WTC11 (cell line): ENCODE measurements at regions not wholly inside any gene's neighbourhood (a gene's known extent, or its start where the extent isn't known, plus 50 kb on each side); places are given as distances from the start of the nearest gene placed in this dataset.

Source experiments
- ATAC-seq: fragments of 200-7000 bp; cut with Tn5 transposase; 2 replicates; pipeline ENCODE4 v1.10.0; 2021; ENCODE audit warnings: mild to moderate bottlenecking, moderate library complexity
- CTCF ChIA-PET: fragments of 300-600 bp; sonication (Branson Sonifier 250); formaldehyde crosslinking; loops from one replicate; lab custom pipeline; 2021; ENCODE audit warnings: antibody characterized with exemption; lab: Charles Lee
- POLR2A ChIA-PET: fragments of 350-600 bp; sonication (Branson Sonifier 250); formaldehyde crosslinking; loops from one replicate; lab custom pipeline; 2021; ENCODE audit warnings: antibody characterized with exemption; lab: Charles Lee
- DNase-seq: peaks from one replicate; pipeline ENCODE4 v3.0.0; 2021; ENCODE audit warnings: low spot score
- H3K27ac Mint-ChIP-seq: 2 replicates; pipeline ENCODE4 v1.8.0; 2021; ENCODE audit warnings: mixed read lengths
- H3K27me3 Mint-ChIP-seq: 2 replicates; pipeline ENCODE4 v1.8.0; 2021; ENCODE audit warnings: low read depth, mild to moderate bottlenecking, moderate library complexity, mixed read lengths
- H3K36me3 Mint-ChIP-seq: 2 replicates; pipeline ENCODE4 v1.8.0; 2021; ENCODE audit warnings: mixed read lengths
- H3K4me1 Mint-ChIP-seq: 2 replicates; pipeline ENCODE4 v1.8.0; 2022; ENCODE audit warnings: mixed read lengths
- H3K4me3 Mint-ChIP-seq: 2 replicates; pipeline ENCODE4 v1.8.0; 2021; ENCODE audit warnings: mild to moderate bottlenecking, moderate library complexity, mixed read lengths
- H3K9me3 Mint-ChIP-seq: 2 replicates; pipeline ENCODE4 v1.8.0; 2021; ENCODE audit warnings: mixed read lengths
- AR ChIP-seq: fragments of 250-450 bp; sonication (Bioruptor Pico); IDR thresholded peaks from 2 replicates; pipeline ENCODE4 v1.9.0; 2021; ENCODE audit warnings: mild to moderate bottlenecking
- CBFB ChIP-seq: sonication (generic); formaldehyde crosslinking; IDR thresholded peaks from 2 replicates; pipeline ENCODE4 v1.8.1; 2022; ENCODE audit warnings: mild to moderate bottlenecking, low read depth, missing genetic modification reagents
- E2F1 ChIP-seq: sonication (generic); formaldehyde crosslinking; IDR thresholded peaks from 2 replicates; pipeline ENCODE4 v1.8.0; 2022; ENCODE audit warnings: mild to moderate bottlenecking, missing genetic modification reagents
- E2F5 ChIP-seq: sonication (generic); formaldehyde crosslinking; IDR thresholded peaks from 2 replicates; pipeline ENCODE4 v1.8.1; 2022; ENCODE audit warnings: mild to moderate bottlenecking, moderate library complexity, missing genetic modification reagents
- EMX1 ChIP-seq: fragments of 250-450 bp; sonication (Bioruptor Pico); IDR thresholded peaks from 2 replicates; pipeline ENCODE4 v1.8.0; 2021; ENCODE audit warnings: mild to moderate bottlenecking
- ETV6 ChIP-seq: sonication (generic); formaldehyde crosslinking; IDR thresholded peaks from 2 replicates; pipeline ENCODE4 v1.8.1; 2022; ENCODE audit warnings: mild to moderate bottlenecking, missing genetic modification reagents
- IRF2 ChIP-seq: sonication (generic); formaldehyde crosslinking; IDR thresholded peaks from 2 replicates; pipeline ENCODE4 v1.8.0; 2022; ENCODE audit warnings: low read depth, missing genetic modification reagents, borderline replicate concordance
- MXD4 ChIP-seq: fragments of 250-450 bp; sonication (Bioruptor Pico); IDR thresholded peaks from 2 replicates; pipeline ENCODE4 v1.8.0; 2021; ENCODE audit warnings: mild to moderate bottlenecking, moderate library complexity, borderline replicate concordance
- NR3C1 ChIP-seq: sonication (generic); formaldehyde crosslinking; conservative IDR thresholded peaks from 2 replicates; pipeline ENCODE4 v1.8.1; 2023; ENCODE audit warnings: low read depth, mild to moderate bottlenecking, missing genetic modification reagents
- SMAD4 ChIP-seq: sonication (generic); formaldehyde crosslinking; IDR thresholded peaks from 2 replicates; pipeline ENCODE4 v1.8.0; 2022; ENCODE audit warnings: mild to moderate bottlenecking, missing genetic modification reagents
- TP53 ChIP-seq: sonication (generic); formaldehyde crosslinking; IDR thresholded peaks from 2 replicates; pipeline ENCODE4 v1.8.1; 2023; ENCODE audit warnings: mild to moderate bottlenecking, missing genetic modification reagents
- USF2 ChIP-seq: sonication (generic); formaldehyde crosslinking; IDR thresholded peaks from 2 replicates; pipeline ENCODE4 v1.8.1; 2023; ENCODE audit warnings: mild to moderate bottlenecking, missing genetic modification reagents, moderate library complexity
- ZNF219 ChIP-seq: sonication (generic); formaldehyde crosslinking; IDR thresholded peaks from 2 replicates; pipeline ENCODE4 v1.8.0; 2023; ENCODE audit warnings: missing genetic modification reagents, mild to moderate bottlenecking, borderline replicate concordance
- ZNF317 ChIP-seq: sonication (generic); formaldehyde crosslinking; IDR thresholded peaks from 2 replicates; pipeline ENCODE4 v1.8.1; 2023; ENCODE audit warnings: low read depth, mild to moderate bottlenecking, moderate library complexity, missing genetic modification reagents, borderline replicate concordance
- ZNF396 ChIP-seq: fragments of 250-450 bp; sonication (Bioruptor Pico); IDR thresholded peaks from 2 replicates; pipeline ENCODE4 v1.8.0; 2021; ENCODE audit warnings: mild to moderate bottlenecking, moderate library complexity, borderline replicate concordance
- ZNF416 ChIP-seq: fragments of 250-450 bp; sonication (Bioruptor Pico); IDR thresholded peaks from 2 replicates; pipeline ENCODE4 v1.9.0; 2021; ENCODE audit warnings: mild to moderate bottlenecking, inconsistent platforms
- ZNF423 ChIP-seq: fragments of 250-450 bp; sonication (Bioruptor Pico); IDR thresholded peaks from 2 replicates; pipeline ENCODE4 v2.1.2; 2022; ENCODE audit warnings: mild to moderate bottlenecking, moderate library complexity
- TF ChIP-seq, protein P1 (sequence below): sonication (generic); formaldehyde crosslinking; IDR thresholded peaks from 2 replicates; pipeline ENCODE4 v1.8.0; 2023; ENCODE audit warnings: mild to moderate bottlenecking, missing genetic modification reagents
- TF ChIP-seq, protein P2 (sequence below): fragments of 200-600 bp; IDR thresholded peaks from 2 replicates; pipeline ENCODE4 v1.8.0; 2022; ENCODE audit warnings: antibody characterized with exemption
- TF ChIP-seq, protein P3 (sequence below): sonication (generic); formaldehyde crosslinking; conservative IDR thresholded peaks from 2 replicates; pipeline ENCODE4 v1.8.1; 2023; ENCODE audit warnings: mild to moderate bottlenecking, low read depth, missing genetic modification reagents, moderate library complexity
- TF ChIP-seq, protein P4 (sequence below): fragments of 250-450 bp; sonication (Bioruptor Pico); IDR thresholded peaks from 2 replicates; pipeline ENCODE4 v1.8.0; 2021; ENCODE audit warnings: mild to moderate bottlenecking
- TF ChIP-seq, protein P5 (sequence below): sonication (generic); formaldehyde crosslinking; IDR thresholded peaks from 2 replicates; pipeline ENCODE4 v1.8.0; 2022; ENCODE audit warnings: mild to moderate bottlenecking, missing genetic modification reagents

- TF ChIP-seq, protein P1, sequence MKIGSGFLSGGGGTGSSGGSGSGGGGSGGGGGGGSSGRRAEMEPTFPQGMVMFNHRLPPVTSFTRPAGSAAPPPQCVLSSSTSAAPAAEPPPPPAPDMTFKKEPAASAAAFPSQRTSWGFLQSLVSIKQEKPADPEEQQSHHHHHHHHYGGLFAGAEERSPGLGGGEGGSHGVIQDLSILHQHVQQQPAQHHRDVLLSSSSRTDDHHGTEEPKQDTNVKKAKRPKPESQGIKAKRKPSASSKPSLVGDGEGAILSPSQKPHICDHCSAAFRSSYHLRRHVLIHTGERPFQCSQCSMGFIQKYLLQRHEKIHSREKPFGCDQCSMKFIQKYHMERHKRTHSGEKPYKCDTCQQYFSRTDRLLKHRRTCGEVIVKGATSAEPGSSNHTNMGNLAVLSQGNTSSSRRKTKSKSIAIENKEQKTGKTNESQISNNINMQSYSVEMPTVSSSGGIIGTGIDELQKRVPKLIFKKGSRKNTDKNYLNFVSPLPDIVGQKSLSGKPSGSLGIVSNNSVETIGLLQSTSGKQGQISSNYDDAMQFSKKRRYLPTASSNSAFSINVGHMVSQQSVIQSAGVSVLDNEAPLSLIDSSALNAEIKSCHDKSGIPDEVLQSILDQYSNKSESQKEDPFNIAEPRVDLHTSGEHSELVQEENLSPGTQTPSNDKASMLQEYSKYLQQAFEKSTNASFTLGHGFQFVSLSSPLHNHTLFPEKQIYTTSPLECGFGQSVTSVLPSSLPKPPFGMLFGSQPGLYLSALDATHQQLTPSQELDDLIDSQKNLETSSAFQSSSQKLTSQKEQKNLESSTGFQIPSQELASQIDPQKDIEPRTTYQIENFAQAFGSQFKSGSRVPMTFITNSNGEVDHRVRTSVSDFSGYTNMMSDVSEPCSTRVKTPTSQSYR (CRISPR knock-in tag), result no peak
- TF ChIP-seq E2F5, result no peak
- TF ChIP-seq, protein P2, sequence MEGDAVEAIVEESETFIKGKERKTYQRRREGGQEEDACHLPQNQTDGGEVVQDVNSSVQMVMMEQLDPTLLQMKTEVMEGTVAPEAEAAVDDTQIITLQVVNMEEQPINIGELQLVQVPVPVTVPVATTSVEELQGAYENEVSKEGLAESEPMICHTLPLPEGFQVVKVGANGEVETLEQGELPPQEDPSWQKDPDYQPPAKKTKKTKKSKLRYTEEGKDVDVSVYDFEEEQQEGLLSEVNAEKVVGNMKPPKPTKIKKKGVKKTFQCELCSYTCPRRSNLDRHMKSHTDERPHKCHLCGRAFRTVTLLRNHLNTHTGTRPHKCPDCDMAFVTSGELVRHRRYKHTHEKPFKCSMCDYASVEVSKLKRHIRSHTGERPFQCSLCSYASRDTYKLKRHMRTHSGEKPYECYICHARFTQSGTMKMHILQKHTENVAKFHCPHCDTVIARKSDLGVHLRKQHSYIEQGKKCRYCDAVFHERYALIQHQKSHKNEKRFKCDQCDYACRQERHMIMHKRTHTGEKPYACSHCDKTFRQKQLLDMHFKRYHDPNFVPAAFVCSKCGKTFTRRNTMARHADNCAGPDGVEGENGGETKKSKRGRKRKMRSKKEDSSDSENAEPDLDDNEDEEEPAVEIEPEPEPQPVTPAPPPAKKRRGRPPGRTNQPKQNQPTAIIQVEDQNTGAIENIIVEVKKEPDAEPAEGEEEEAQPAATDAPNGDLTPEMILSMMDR, result no peak
- no peak for TF ChIP-seq ZNF317 (CRISPR knock-in tag)
- no peak for TF ChIP-seq ZNF219 (CRISPR knock-in tag)
- no peak for TF ChIP-seq ZNF416
- no peak for TF ChIP-seq AR (CRISPR knock-in tag)
- TF ChIP-seq, protein P3, sequence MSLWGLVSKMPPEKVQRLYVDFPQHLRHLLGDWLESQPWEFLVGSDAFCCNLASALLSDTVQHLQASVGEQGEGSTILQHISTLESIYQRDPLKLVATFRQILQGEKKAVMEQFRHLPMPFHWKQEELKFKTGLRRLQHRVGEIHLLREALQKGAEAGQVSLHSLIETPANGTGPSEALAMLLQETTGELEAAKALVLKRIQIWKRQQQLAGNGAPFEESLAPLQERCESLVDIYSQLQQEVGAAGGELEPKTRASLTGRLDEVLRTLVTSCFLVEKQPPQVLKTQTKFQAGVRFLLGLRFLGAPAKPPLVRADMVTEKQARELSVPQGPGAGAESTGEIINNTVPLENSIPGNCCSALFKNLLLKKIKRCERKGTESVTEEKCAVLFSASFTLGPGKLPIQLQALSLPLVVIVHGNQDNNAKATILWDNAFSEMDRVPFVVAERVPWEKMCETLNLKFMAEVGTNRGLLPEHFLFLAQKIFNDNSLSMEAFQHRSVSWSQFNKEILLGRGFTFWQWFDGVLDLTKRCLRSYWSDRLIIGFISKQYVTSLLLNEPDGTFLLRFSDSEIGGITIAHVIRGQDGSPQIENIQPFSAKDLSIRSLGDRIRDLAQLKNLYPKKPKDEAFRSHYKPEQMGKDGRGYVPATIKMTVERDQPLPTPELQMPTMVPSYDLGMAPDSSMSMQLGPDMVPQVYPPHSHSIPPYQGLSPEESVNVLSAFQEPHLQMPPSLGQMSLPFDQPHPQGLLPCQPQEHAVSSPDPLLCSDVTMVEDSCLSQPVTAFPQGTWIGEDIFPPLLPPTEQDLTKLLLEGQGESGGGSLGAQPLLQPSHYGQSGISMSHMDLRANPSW (CRISPR knock-in tag), result no peak
- no peak for TF ChIP-seq USF2 (CRISPR knock-in tag)
- TF ChIP-seq EMX1 (CRISPR knock-in tag), result no peak
- no peak for TF ChIP-seq NR3C1 (CRISPR knock-in tag)
Measured at GRCh38 chr14:30796707-30797106, 77.7 kb upstream of the COCH start (continued).

DNA sequence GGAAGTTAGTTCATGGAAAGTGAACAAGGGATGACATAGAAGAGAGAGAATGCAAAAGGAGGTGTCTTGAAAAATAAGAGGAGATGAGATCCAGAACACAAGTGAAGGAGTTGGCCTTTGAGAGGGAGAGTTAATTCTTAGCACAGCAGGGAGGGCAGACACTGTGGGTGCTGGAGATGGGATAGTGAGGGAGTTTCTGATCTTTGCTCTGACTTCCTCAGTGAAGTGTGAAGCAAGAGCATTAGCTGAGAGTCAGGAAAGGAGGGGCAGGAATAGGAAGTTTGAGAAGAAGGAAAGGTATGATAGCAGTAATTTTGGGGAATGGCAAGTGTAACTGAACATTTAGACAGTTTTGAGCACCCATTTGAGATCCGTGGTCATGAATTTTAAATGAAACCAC, 75.8 kb upstream of the COCH start:
- H3K4me3 Mint-ChIP-seq, result no peak overlapping the region
- no peaks in the 10 kb centered on the region for H3K36me3 Mint-ChIP-seq
- peaks cover 11% of the 10 kb centered on the region for H3K9me3 Mint-ChIP-seq
- peaks cover 9% of the 10 kb centered on the region for H3K4me1 Mint-ChIP-seq
- no peak for DNase-seq
- no peaks in the 10 kb centered on the region for H3K27me3 Mint-ChIP-seq
- no peak for ATAC-seq
- no peak overlapping the region for H3K27ac Mint-ChIP-seq
- POLR2A ChIA-PET, result no interaction called here
- CTCF ChIA-PET, result no interaction called here
- TF ChIP-seq IRF2 (CRISPR knock-in tag), result no peak
- TF ChIP-seq ZNF416, result no peak
- TF ChIP-seq MXD4 (CRISPR knock-in tag), result no peak
- TF ChIP-seq TP53 (CRISPR knock-in tag), result no peak
- TF ChIP-seq ZNF219 (CRISPR knock-in tag), result no peak
- TF ChIP-seq CBFB (CRISPR knock-in tag), result no peak
- TF ChIP-seq, protein P4, sequence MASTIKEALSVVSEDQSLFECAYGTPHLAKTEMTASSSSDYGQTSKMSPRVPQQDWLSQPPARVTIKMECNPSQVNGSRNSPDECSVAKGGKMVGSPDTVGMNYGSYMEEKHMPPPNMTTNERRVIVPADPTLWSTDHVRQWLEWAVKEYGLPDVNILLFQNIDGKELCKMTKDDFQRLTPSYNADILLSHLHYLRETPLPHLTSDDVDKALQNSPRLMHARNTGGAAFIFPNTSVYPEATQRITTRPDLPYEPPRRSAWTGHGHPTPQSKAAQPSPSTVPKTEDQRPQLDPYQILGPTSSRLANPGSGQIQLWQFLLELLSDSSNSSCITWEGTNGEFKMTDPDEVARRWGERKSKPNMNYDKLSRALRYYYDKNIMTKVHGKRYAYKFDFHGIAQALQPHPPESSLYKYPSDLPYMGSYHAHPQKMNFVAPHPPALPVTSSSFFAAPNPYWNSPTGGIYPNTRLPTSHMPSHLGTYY (CRISPR knock-in tag), result no peak
- TF ChIP-seq ZNF396 (CRISPR knock-in tag), result no peak
- TF ChIP-seq E2F1 (CRISPR knock-in tag), result no peak
- no peak for TF ChIP-seq EMX1 (CRISPR knock-in tag)
- TF ChIP-seq, protein P5, sequence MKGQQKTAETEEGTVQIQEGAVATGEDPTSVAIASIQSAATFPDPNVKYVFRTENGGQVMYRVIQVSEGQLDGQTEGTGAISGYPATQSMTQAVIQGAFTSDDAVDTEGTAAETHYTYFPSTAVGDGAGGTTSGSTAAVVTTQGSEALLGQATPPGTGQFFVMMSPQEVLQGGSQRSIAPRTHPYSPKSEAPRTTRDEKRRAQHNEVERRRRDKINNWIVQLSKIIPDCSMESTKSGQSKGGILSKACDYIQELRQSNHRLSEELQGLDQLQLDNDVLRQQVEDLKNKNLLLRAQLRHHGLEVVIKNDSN (CRISPR knock-in tag), result no peak
- no peak for TF ChIP-seq ZNF423 (CRISPR knock-in tag)
- no peak for TF ChIP-seq SMAD4 (CRISPR knock-in tag)
- no peak for TF ChIP-seq ETV6 (CRISPR knock-in tag)
